ENCODE measurements at regions not wholly inside any gene's neighbourhood (a gene's known extent, or its start where the extent isn't known, plus 50 kb on each side); places are given as distances from the start of the nearest gene placed in this dataset.
"Not testable (repeated sequence)": the region's sequence is repeated elsewhere in the genome, so short reads cannot be mapped to it uniquely, and the experiment has no call there.

DNA sequence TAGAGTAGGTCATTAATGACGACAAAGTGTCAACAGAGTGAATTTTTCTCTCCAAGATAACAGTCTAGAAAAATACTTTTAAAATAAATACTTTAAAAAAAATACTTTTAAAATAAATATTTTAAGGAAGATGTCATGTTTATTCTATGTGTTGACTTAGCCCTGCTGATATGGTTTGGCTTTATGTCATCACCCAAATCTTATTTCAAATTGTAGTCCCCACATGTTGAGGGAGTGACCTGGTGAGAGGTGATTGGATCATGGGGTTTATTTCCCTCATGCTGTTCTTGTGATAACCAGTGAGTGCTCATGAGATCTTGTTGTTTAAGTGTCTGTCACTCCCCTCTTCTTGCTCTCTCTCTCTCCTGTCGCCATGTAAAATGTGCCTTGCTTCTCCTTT lies 754.9 kb upstream of the SLIT2 start:
- TF ChIP-seq, protein P1, sequence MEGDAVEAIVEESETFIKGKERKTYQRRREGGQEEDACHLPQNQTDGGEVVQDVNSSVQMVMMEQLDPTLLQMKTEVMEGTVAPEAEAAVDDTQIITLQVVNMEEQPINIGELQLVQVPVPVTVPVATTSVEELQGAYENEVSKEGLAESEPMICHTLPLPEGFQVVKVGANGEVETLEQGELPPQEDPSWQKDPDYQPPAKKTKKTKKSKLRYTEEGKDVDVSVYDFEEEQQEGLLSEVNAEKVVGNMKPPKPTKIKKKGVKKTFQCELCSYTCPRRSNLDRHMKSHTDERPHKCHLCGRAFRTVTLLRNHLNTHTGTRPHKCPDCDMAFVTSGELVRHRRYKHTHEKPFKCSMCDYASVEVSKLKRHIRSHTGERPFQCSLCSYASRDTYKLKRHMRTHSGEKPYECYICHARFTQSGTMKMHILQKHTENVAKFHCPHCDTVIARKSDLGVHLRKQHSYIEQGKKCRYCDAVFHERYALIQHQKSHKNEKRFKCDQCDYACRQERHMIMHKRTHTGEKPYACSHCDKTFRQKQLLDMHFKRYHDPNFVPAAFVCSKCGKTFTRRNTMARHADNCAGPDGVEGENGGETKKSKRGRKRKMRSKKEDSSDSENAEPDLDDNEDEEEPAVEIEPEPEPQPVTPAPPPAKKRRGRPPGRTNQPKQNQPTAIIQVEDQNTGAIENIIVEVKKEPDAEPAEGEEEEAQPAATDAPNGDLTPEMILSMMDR (IDR thresholded peaks at IDR 0.05; ENCODE audit: insufficient read depth, missing control alignments), result no peak
- FAIRE-seq (no peak), DNase-seq (ENCODE audit: insufficient read length, low spot score) (no peak)

DNA sequence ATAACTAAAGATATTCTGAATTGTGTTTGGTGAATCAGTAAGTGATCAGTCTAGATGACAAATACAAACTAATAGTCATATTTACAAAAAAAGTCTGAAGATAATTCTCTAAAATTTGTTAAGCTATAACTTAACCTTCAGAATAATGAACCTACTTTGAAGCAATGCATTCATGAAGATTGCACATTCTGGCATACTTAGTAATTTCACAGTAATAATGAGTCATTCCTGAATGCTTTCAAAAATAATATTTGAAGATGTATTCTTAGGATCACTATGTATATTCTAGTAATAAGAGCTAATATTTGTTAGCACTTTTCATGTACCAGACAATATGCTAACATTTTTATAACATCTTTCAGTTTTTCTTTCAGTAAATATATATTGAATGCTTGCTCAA lies 756.7 kb upstream of the SLIT2 start:
- FAIRE-seq, result no peak
- TF ChIP-seq, protein P1 (IDR thresholded peaks at IDR 0.05; ENCODE audit: insufficient read depth, missing control alignments), result no peak
- no peak for DNase-seq (ENCODE audit: insufficient read length, low spot score)

DNA sequence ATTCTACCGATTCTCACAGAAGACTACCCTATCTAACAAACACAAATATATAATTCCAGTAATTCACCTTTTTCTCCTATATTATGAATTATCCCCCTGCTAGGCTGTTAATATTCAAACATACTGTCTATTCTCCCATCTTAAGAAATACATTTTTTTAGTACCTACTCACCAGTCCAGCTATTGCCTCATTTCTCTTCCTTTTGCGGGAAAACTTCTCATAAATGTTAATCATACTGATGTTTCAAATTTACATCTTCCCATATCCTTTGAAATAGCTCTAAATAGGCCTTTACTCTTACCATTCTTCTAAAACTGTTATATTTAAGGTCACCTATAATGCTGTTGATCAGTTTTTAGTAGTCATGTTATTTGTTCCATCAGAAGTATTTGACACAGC lies 759.1 kb upstream of the SLIT2 start:
- DNase-seq (ENCODE audit: insufficient read length, low spot score) (no peak), FAIRE-seq (no peak)
- TF ChIP-seq, protein P1 (IDR thresholded peaks at IDR 0.05; ENCODE audit: insufficient read depth, missing control alignments), result no peak

DNA sequence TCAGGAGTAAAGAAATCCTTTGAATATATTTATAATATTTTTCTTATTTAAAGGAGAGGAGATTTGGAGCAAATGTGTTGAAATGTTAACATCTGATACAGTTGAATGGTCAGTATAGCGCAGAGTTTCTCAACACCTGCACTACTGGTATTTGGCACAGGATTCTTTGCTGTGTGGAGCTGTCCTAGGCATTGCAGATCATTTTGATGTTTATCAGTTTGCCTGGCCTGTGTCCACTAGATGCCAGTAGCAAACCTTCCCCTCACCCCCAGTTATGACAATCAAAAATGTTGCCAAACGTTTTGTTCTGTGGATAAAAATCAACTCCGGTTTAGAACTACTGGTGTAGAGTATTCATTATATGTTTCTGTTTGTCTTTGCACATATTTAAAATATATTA lies 765.3 kb upstream of the SLIT2 start:
- TF ChIP-seq, protein P1 (IDR thresholded peaks at IDR 0.05; ENCODE audit: insufficient read depth, missing control alignments), result peak; percentile 12
- DNase-seq (ENCODE audit: insufficient read length, low spot score) (no peak), FAIRE-seq (no peak)

DNA sequence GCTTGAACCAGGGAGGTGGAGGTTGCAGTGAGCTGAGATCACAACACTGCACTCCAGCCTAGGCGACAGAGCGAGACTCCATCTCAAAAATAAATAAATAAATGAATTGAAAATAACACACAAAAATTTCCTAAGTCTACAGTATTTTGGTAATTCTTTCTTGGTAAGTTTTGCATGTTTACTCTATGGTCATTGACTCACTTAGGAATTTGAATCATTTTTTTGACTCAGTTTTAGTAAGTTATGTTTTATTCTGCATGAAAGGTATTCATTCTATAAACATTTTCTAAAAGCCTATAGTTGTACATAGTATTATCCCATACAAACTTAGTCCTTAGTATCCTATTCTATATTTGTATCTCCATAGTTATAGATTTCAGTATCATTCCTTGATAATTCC lies 772.9 kb upstream of the SLIT2 start:
- no peak for FAIRE-seq
- no peak for DNase-seq (ENCODE audit: insufficient read length, low spot score)
- TF ChIP-seq, protein P1 (IDR thresholded peaks at IDR 0.05; ENCODE audit: insufficient read depth, missing control alignments), result no peak

DNA sequence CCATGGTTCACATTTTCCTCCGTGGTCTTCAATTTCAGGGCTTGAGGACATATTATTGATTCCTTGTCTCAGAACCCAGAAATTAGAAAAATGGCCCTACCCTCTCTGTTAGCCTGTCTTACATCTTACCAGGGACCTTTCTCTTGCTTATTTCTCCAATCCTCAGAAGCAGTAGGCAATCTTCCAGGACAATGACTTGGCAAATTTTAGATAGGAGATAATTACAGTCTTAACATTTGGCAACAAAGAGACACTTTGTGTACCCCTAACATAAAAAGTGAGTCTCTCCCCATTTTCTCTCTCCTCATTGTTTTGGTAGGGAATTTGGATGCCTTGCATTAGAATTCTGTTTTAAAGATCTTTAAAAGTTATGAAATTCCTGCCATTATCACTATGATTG lies 778.1 kb upstream of the SLIT2 start:
- DNase-seq (ENCODE audit: insufficient read length, low spot score), result no peak

DNA sequence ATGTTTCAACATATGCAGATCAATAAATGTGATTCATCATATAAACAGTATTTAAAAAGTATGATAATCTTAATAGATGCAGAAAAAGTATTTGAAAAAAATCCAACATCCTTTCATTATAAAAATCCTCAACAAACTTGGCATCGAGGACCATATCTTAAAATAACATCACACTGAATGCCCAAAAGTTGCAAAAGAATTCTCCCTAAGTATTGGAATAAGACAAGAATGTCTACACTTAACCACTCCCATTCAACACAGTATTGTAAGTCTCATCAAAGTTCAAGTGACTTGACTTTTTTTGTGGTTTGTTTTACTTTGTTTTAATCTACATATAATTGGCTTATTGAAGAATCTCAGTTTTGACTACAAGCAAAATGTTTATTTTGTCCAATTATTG lies 779.0 kb upstream of the SLIT2 start:
- TF ChIP-seq, protein P1 (IDR thresholded peaks at IDR 0.05; ENCODE audit: insufficient read depth, missing control alignments), result no peak
- DNase-seq (ENCODE audit: insufficient read length, low spot score) (no peak), FAIRE-seq (no peak)

More for the DNA sequence above, 778.1 kb upstream of the SLIT2 start:
- TF ChIP-seq, protein P1 (IDR thresholded peaks at IDR 0.05; ENCODE audit: insufficient read depth, missing control alignments), result no peak
- no peak for FAIRE-seq

DNA sequence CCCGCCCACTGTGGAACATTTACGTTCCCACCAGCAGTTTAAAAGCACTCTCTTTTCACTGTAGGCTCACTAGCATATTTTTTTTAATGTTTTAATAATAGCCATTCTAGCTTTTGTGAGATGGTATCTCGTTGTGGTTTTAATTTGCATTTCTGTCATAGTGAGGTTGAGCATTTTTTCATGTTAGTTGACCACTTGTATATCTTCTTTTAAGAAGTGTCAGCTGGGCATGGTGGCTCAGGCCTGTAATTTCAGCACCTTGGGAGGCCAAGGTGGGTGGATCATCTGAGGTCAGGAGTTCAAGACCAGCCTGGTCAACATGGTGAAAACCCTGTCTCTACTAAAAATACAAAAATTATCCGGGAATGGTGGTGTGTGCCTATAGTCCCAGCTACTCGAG lies 781.7 kb upstream of the SLIT2 start:
- DNase-seq (ENCODE audit: insufficient read length, low spot score); FAIRE-seq: not testable (repeated sequence)
